PC-3 (cell line): ENCODE measurements at regions not wholly inside any gene's neighbourhood (a gene's known extent, or its start where the extent isn't known, plus 50 kb on each side); places are given as distances from the start of the nearest gene placed in this dataset.

Source experiments
- EZH2 ChIP-seq: fragments of 300-600 bp; sonication (generic); IDR thresholded peaks from one replicate; pipeline ENCODE4 v1.6.1; 2017; ENCODE audit warnings: antibody characterized with exemption, mild to moderate bottlenecking, low read length; ENCODE audit not compliant: unreplicated experiment
- TF ChIP-seq, protein P1 (sequence below): fragments of 300-600 bp; sonication (generic); conservative IDR thresholded peaks from 2 replicates; pipeline ENCODE4 v1.5.1; 2017; ENCODE audit warnings: antibody characterized with exemption, low read depth, mild to moderate bottlenecking, low read length

DNA sequence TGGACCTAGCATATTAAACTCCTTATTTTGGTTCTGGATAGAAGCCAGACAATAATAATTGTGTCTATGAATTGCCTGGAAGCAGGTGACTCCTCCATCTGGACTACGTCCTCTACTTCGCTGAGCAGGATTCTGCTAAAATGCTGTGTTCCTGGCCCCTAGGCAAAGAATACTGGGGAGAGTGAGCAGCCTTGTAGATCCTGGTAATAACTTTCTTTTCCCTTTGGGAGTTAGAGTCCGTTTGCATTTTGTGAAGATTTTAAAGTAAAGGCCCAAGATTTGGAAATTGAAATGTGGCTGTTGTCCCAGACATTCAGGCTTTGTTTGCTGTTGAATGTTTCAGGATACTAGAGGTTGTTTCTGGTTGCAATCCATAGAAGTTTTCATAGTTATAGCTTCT lies 511.9 kb upstream of the KLF12 start:
- TF ChIP-seq, protein P1, sequence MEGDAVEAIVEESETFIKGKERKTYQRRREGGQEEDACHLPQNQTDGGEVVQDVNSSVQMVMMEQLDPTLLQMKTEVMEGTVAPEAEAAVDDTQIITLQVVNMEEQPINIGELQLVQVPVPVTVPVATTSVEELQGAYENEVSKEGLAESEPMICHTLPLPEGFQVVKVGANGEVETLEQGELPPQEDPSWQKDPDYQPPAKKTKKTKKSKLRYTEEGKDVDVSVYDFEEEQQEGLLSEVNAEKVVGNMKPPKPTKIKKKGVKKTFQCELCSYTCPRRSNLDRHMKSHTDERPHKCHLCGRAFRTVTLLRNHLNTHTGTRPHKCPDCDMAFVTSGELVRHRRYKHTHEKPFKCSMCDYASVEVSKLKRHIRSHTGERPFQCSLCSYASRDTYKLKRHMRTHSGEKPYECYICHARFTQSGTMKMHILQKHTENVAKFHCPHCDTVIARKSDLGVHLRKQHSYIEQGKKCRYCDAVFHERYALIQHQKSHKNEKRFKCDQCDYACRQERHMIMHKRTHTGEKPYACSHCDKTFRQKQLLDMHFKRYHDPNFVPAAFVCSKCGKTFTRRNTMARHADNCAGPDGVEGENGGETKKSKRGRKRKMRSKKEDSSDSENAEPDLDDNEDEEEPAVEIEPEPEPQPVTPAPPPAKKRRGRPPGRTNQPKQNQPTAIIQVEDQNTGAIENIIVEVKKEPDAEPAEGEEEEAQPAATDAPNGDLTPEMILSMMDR: no peak
- no peak for TF ChIP-seq EZH2
